H9 (cell line): ENCODE measurements at regions not wholly inside any gene's neighbourhood (a gene's known extent, or its start where the extent isn't known, plus 50 kb on each side); places are given as distances from the start of the nearest gene placed in this dataset.

Experiments
- DNase-seq: peaks from one replicate; pipeline ENCODE4 v3.0.0-alpha.2; 2017
- H2AFZ ChIP-seq: one replicate; pipeline ENCODE4 v1.6.1; 2013; ENCODE audit warnings: mild to moderate bottlenecking, low read length, control low read depth, moderate library complexity
- H2AK5ac ChIP-seq: 2 replicates; pipeline ENCODE4 v1.6.1; 2013; ENCODE audit warnings: low read length, control low read depth, mixed read lengths; ENCODE audit not compliant: insufficient read length
- H2BK120ac ChIP-seq: one replicate; pipeline ENCODE4 v1.6.1; 2013; ENCODE audit warnings: low read depth, mild to moderate bottlenecking, low read length, control low read depth, inconsistent platforms; ENCODE audit not compliant: poor library complexity, severe bottlenecking
- H2BK12ac ChIP-seq: 2 replicates; pipeline ENCODE4 v1.6.1; 2013; ENCODE audit warnings: low read length, control low read depth, mixed read lengths, low read depth; ENCODE audit not compliant: insufficient read length
- H2BK15ac ChIP-seq: 2 replicates; pipeline ENCODE4 v1.6.1; 2013; ENCODE audit warnings: low read depth, low read length, control low read depth
- H2BK20ac ChIP-seq: one replicate; pipeline ENCODE4 v1.6.1; 2013; ENCODE audit warnings: low read depth, mild to moderate bottlenecking, low read length, control low read depth, inconsistent platforms; ENCODE audit not compliant: poor library complexity, severe bottlenecking
- H2BK5ac ChIP-seq: 2 replicates; pipeline ENCODE4 v1.6.1; 2013; ENCODE audit warnings: low read length, control low read depth, mixed read lengths; ENCODE audit not compliant: insufficient read length
- H3K14ac ChIP-seq: 2 replicates; pipeline ENCODE4 v1.6.1; 2013; ENCODE audit warnings: low read length, control low read depth; ENCODE audit not compliant: insufficient read depth
- H3K18ac ChIP-seq: 2 replicates; pipeline ENCODE4 v1.6.1; 2013; ENCODE audit warnings: low read depth, mild to moderate bottlenecking, mixed read lengths, low read length, control low read depth; ENCODE audit not compliant: insufficient read length
- H3K23ac ChIP-seq: 2 replicates; pipeline ENCODE4 v1.6.1; 2013; ENCODE audit warnings: low read length, control low read depth, mixed read lengths, low read depth; ENCODE audit not compliant: insufficient read length
- H3K23me2 ChIP-seq: 2 replicates; pipeline ENCODE4 v1.6.1; 2013; ENCODE audit warnings: low read depth, mild to moderate bottlenecking, mixed read lengths, low read length, control low read depth; ENCODE audit not compliant: insufficient read length, poor library complexity, severe bottlenecking
- H3K27ac ChIP-seq: 2 replicates; pipeline ENCODE4 v1.5.1; 2013; ENCODE audit warnings: low read length, control low read depth, mixed read lengths, low read depth; ENCODE audit not compliant: insufficient read length
- H3K27me3 ChIP-seq: 2 replicates; pipeline ENCODE4 v1.6.1; 2013; ENCODE audit warnings: low read length, control low read depth, inconsistent platforms; ENCODE audit not compliant: insufficient read depth
- H3K4ac ChIP-seq: 2 replicates; pipeline ENCODE4 v1.6.1; 2013; ENCODE audit warnings: low read depth, mild to moderate bottlenecking, control low read depth, inconsistent platforms, low read length, moderate library complexity
- H3K4me1 ChIP-seq: 2 replicates; pipeline ENCODE4 v1.6.1; 2013; ENCODE audit warnings: low read length, control low read depth, inconsistent platforms; ENCODE audit not compliant: insufficient read depth
- H3K4me2 ChIP-seq: 2 replicates; pipeline ENCODE4 v1.6.1; 2013; ENCODE audit warnings: low read length, control low read depth, mixed read lengths; ENCODE audit not compliant: insufficient read length, insufficient read depth
- H3K56ac ChIP-seq: 2 replicates; pipeline ENCODE4 v1.6.1; 2013; ENCODE audit warnings: low read depth, mild to moderate bottlenecking, mixed read lengths, low read length, control low read depth; ENCODE audit not compliant: insufficient read length
- H3K79me1 ChIP-seq: 2 replicates; pipeline ENCODE4 v1.6.1; 2013; ENCODE audit warnings: low read depth, mild to moderate bottlenecking, moderate library complexity, low read length, control low read depth, inconsistent platforms; ENCODE audit not compliant: insufficient read depth, poor library complexity, severe bottlenecking
- H3K79me2 ChIP-seq: 2 replicates; pipeline ENCODE4 v1.6.1; 2013; ENCODE audit warnings: low read length, control low read depth, inconsistent platforms; ENCODE audit not compliant: insufficient read depth
- H3K9ac ChIP-seq: 2 replicates; pipeline ENCODE4 v1.6.1; 2013; ENCODE audit warnings: low read length, control low read depth, mixed read lengths; ENCODE audit not compliant: insufficient read length; ENCODE audit errors: extremely low read depth
- H3K9me3 ChIP-seq: one replicate; pipeline ENCODE4 v1.6.1; 2013; ENCODE audit warnings: low read depth, low read length, inconsistent platforms; ENCODE audit not compliant: control insufficient read depth
- H3T11ph ChIP-seq: one replicate; pipeline ENCODE4 v1.6.1; 2013; ENCODE audit warnings: mild to moderate bottlenecking, low read length, control low read depth, inconsistent platforms
- H4K20me1 ChIP-seq: one replicate; pipeline ENCODE4 v1.6.1; 2013; ENCODE audit not compliant: control insufficient read depth, insufficient read length, insufficient read depth
- H4K5ac ChIP-seq: 2 replicates; pipeline ENCODE4 v1.6.1; 2013; ENCODE audit warnings: low read depth, mild to moderate bottlenecking, mixed read lengths, low read length, control low read depth; ENCODE audit not compliant: insufficient read length
- H4K8ac ChIP-seq: replicated peaks from 2 replicates; pipeline ENCODE4 v1.6.1; 2013; ENCODE audit warnings: low read length, control low read depth, mixed read lengths, low read depth; ENCODE audit not compliant: insufficient read length
- H4K91ac ChIP-seq: 2 replicates; pipeline ENCODE4 v1.6.1; 2013; ENCODE audit warnings: low read depth, mild to moderate bottlenecking, moderate library complexity, mixed read lengths, low read length, control low read depth; ENCODE audit not compliant: insufficient read length
- H3K27ac Mint-ChIP-seq, 3 experiments: 2 replicates in 2 of 3; 3 replicates in 1 of 3; pipeline ENCODE4 v1.8.0; 2020 to 2021; ENCODE audit warnings: mixed read lengths in 3 of 3, mild to moderate bottlenecking in 1 of 3, moderate library complexity in 1 of 3
- H3K27me3 Mint-ChIP-seq: 2 replicates; pipeline ENCODE4 v1.8.0; 2021; ENCODE audit warnings: low read depth, mild to moderate bottlenecking, moderate library complexity, mixed read lengths
- H3K36me3 Mint-ChIP-seq, 3 experiments: 2 replicates in 2 of 3; 3 replicates in 1 of 3; pipeline ENCODE4 v1.8.0; 2020 to 2021; ENCODE audit warnings: low read depth in 3 of 3, mixed read lengths in 3 of 3; ENCODE audit not compliant: insufficient read depth in 1 of 3
- H3K4me1 Mint-ChIP-seq, 2 experiments: 2 replicates each; pipeline ENCODE4 v1.8.0; 2020; ENCODE audit warnings: mixed read lengths in 2 of 2
- H3K4me3 Mint-ChIP-seq, 2 experiments: 2 replicates in 1 of 2; 3 replicates in 1 of 2; pipeline ENCODE4 v1.8.0; 2020 to 2021; ENCODE audit warnings: mild to moderate bottlenecking in 2 of 2, mixed read lengths in 2 of 2, moderate library complexity in 1 of 2
- H3K9me3 Mint-ChIP-seq, 2 experiments: 2 replicates in 1 of 2; 3 replicates in 1 of 2; pipeline ENCODE4 v1.8.0; 2020; ENCODE audit warnings: mild to moderate bottlenecking in 2 of 2, mixed read lengths in 2 of 2, moderate library complexity in 1 of 2
- CTCF ChIP-seq: fragments of 200-600 bp; sonication (generic); conservative IDR thresholded peaks from 3 replicates; pipeline ENCODE4 v1.8.0; 2021; ENCODE audit warnings: antibody characterized with exemption, mild to moderate bottlenecking
- WGBS: extraction: QIAGEN DNeasy Blood & Tissue Kit; methylation state at CpG from one replicate; pipeline ENCODE4 v1.1.7; 2013; ENCODE audit warnings: missing lambda C conversion rate, low lambda C conversion rate, mixed read lengths; ENCODE audit not compliant: insufficient read length; ENCODE audit errors: extremely low coverage; 5-methylcytosine and 5-hydroxymethylcytosine counted together

- Mint-ChIP-seq H3K27ac (no peak overlapping the region), H3K4me1 (no peaks in the 10 kb centered on the region), H3K4me3 (no peak overlapping the region), H3K36me3 (no peaks in the 10 kb centered on the region), H3K27me3 (no peaks in the 10 kb centered on the region), H3K9me3 (no peaks in the 10 kb centered on the region)
- no peak overlapping the region for H3K18ac ChIP-seq
- no peaks in the 10 kb centered on the region for H4K20me1 ChIP-seq
- H3K79me2 ChIP-seq = no peaks in the 10 kb centered on the region
- no peak overlapping the region for H3K14ac ChIP-seq
- H2BK15ac ChIP-seq = no peak overlapping the region
- H3K79me1 ChIP-seq = no peaks in the 10 kb centered on the region
- no peak for TF ChIP-seq CTCF
- H3T11ph ChIP-seq = no peak overlapping the region
- H4K8ac ChIP-seq = no peak overlapping the region
- no peak overlapping the region for H2BK120ac ChIP-seq
- no peaks in the 10 kb centered on the region for H3K23me2 ChIP-seq
- H2AFZ ChIP-seq = no peak overlapping the region
- H3K23ac ChIP-seq = no peak overlapping the region
- H2BK5ac ChIP-seq = no peak overlapping the region
- no peaks in the 10 kb centered on the region for H3K27me3 ChIP-seq
- H2BK20ac ChIP-seq = no peak overlapping the region
- no peak overlapping the region for H2AK5ac ChIP-seq
- WGBS = no CpG with 5 or more reads among the region's 1 CpG
- no peak for DNase-seq
- H3K27ac ChIP-seq = no peak overlapping the region
- H3K4me1 ChIP-seq = no peaks in the 10 kb centered on the region
- no peak overlapping the region for H3K9ac ChIP-seq
- no peak overlapping the region for H2BK12ac ChIP-seq
- H3K9me3 ChIP-seq = no peaks in the 10 kb centered on the region
- no peak overlapping the region for H4K5ac ChIP-seq
- no peak overlapping the region for H4K91ac ChIP-seq
- no peak overlapping the region for H3K56ac ChIP-seq
- no peak overlapping the region for H3K4ac ChIP-seq
- H3K4me2 ChIP-seq = no peak overlapping the region
Observed at GRCh38 chr11:90874986-90875385, 652.1 kb upstream of the CHORDC1 start.
